DOHH2 (cell line): ENCODE measurements at regions not wholly inside any gene's neighbourhood (a gene's known extent, or its start where the extent isn't known, plus 50 kb on each side); places are given as distances from the start of the nearest gene placed in this dataset.

ENCODE experiments used
- EZH2phosphoT487 ChIP-seq: fragments of 200-600 bp; sonication (generic); IDR thresholded peaks from 2 replicates; pipeline ENCODE4 v1.6.1; 2017; ENCODE audit warnings: borderline replicate concordance, mild to moderate bottlenecking, antibody characterized with exemption, low read length, moderate library complexity, mixed read lengths
- TF ChIP-seq, protein P1 (sequence below): fragments of 200-600 bp; sonication (generic); IDR thresholded peaks from one replicate; pipeline ENCODE4 v1.5.1; 2014; ENCODE audit warnings: antibody characterized with exemption, mild to moderate bottlenecking, low read depth, low read length; ENCODE audit not compliant: poor library complexity, severe bottlenecking

- TF ChIP-seq, protein P1, sequence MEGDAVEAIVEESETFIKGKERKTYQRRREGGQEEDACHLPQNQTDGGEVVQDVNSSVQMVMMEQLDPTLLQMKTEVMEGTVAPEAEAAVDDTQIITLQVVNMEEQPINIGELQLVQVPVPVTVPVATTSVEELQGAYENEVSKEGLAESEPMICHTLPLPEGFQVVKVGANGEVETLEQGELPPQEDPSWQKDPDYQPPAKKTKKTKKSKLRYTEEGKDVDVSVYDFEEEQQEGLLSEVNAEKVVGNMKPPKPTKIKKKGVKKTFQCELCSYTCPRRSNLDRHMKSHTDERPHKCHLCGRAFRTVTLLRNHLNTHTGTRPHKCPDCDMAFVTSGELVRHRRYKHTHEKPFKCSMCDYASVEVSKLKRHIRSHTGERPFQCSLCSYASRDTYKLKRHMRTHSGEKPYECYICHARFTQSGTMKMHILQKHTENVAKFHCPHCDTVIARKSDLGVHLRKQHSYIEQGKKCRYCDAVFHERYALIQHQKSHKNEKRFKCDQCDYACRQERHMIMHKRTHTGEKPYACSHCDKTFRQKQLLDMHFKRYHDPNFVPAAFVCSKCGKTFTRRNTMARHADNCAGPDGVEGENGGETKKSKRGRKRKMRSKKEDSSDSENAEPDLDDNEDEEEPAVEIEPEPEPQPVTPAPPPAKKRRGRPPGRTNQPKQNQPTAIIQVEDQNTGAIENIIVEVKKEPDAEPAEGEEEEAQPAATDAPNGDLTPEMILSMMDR: no peak
- TF ChIP-seq EZH2phosphoT487: no peak
Measured at GRCh38 chr1:34587761-34588160, 167.1 kb upstream of the GJB5 start.
